ENCODE measurements at regions not wholly inside any gene's neighbourhood (a gene's known extent, or its start where the extent isn't known, plus 50 kb on each side); places are given as distances from the start of the nearest gene placed in this dataset.
"Not testable (repeated sequence)": the region's sequence is repeated elsewhere in the genome, so short reads cannot be mapped to it uniquely, and the experiment has no call there.

DNA sequence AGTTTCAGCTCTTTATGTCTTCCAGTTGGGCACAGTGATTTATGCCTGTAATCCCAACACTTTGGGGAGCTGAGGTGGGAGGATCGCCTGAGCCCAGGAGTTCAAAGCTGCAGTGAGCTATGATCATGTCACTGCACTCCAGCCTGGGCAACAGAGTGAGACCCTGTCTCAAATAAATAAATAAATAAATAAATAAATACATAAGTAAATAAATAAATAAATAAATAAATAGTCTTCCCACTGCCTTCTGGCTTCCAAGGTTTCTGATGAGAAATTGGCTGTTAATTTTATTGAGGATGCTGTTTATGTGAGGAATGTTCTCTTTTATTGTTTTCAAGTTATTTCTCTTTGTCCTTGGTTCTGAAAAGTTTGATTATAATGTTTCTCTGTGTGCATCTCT, 1507.6 kb upstream of the GOT2 start:
- Histone ChIP-seq H3K27me3 (ENCODE audit: control insufficient read depth, insufficient read depth, low read length) (no peaks in the 10 kb centered on the region), H3K4me3 (ENCODE audit: low read length) (no peak overlapping the region), H3K27ac (ENCODE audit: low read length) (no peak overlapping the region), H3K36me3 (ENCODE audit: control insufficient read depth, insufficient read depth, low read length) (no peaks in the 10 kb centered on the region), H3K9me3 (ENCODE audit: control insufficient read depth, insufficient read depth, low read length) (no peaks in the 10 kb centered on the region), H3K4me1 (ENCODE audit: control insufficient read depth, insufficient read depth, low read length) (no peaks in the 10 kb centered on the region)
- WGBS (ENCODE audit: insufficient coverage, insufficient read length): no CpG with 5 or more reads among the region's 1 CpG
- no peak for DNase-seq (ENCODE audit: low read depth, low spot score)

DNA sequence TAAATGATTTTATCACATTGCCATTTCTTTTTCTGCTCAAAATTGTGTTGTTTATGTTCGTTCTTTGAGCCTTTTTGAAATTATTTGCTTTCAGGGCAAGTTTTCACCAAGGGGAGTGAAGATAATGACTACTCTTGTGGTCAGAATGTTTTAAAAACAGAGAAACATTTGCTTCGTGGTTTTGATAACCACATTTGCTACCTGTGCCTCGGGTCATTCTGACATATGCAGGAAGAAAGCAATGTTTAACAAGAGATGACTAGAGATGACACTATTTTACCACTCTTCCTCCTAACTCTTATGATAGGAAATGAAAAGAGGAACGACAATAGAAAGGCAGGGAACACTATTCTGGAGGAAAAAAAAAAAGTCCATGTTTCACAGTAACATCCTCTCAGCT, 1496.5 kb upstream of the GOT2 start:
- Histone ChIP-seq H3K36me3 (ENCODE audit: control insufficient read depth, insufficient read depth, low read length) (no peaks in the 10 kb centered on the region), H3K27ac (ENCODE audit: low read length) (no peak overlapping the region), H3K27me3 (ENCODE audit: control insufficient read depth, insufficient read depth, low read length) (no peaks in the 10 kb centered on the region), H3K4me1 (ENCODE audit: control insufficient read depth, insufficient read depth, low read length) (no peaks in the 10 kb centered on the region), H3K4me3 (ENCODE audit: low read length) (no peak overlapping the region), H3K9me3 (ENCODE audit: control insufficient read depth, insufficient read depth, low read length) (no peaks in the 10 kb centered on the region)
- DNase-seq (ENCODE audit: low read depth, low spot score): no peak
- WGBS (ENCODE audit: insufficient coverage, insufficient read length): no CpG with 5 or more reads among the region's 4 CpGs

DNA sequence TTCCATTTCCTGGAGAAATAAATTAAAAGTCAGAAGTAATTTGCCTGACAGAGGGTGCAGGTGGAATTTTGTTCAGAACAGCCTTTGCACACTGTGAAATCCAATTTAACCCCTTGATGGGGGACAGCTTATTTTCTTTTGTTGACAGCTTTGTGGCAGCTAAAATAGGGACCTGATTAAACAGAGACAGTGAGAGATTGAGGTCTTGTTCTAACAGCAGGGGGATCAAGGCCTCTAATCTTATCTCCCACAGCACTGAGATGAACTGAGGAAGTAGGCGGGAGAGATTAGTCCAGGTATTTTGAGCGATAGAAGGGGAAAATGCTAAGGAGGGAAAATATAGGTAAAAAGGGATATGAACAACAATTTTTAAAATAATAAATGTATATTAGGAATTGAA, 1491.4 kb upstream of the GOT2 start:
- H3K27me3 ChIP-seq (ENCODE audit: control insufficient read depth, insufficient read depth, low read length): no peaks in the 10 kb centered on the region
- H3K27ac ChIP-seq (ENCODE audit: low read length): no peak overlapping the region
- no peaks in the 10 kb centered on the region for H3K4me1 ChIP-seq (ENCODE audit: control insufficient read depth, insufficient read depth, low read length)
- no CpG with 5 or more reads among the region's 2 CpGs for WGBS (ENCODE audit: insufficient coverage, insufficient read length)
- no peaks in the 10 kb centered on the region for H3K9me3 ChIP-seq (ENCODE audit: control insufficient read depth, insufficient read depth, low read length)
- H3K4me3 ChIP-seq (ENCODE audit: low read length): no peak overlapping the region
- H3K36me3 ChIP-seq (ENCODE audit: control insufficient read depth, insufficient read depth, low read length): no peaks in the 10 kb centered on the region
- no peak for DNase-seq (ENCODE audit: low read depth, low spot score)

DNA sequence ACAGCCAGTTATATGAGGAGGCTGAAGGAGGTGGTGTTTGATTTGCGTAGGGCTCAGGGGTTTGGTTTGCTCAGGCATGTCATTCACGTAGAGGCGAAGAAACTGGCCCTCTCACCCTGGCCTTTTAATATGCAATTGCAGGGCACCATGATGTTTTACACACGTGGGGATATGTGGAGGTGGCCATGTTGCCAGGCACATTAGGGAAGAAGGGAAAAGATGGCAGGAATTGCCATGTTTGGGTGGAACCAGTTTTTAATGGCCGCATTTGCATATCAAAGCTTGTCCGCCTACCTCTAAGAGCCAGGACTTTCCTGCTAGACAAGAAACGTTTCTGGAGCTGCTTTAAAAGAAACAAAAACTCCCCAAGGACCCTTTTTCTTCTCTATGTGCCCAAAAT, 1483.7 kb upstream of the GOT2 start:
- Histone ChIP-seq H3K36me3 (ENCODE audit: control insufficient read depth, insufficient read depth, low read length) (no peaks in the 10 kb centered on the region), H3K27ac (ENCODE audit: low read length) (no peak overlapping the region), H3K9me3 (ENCODE audit: control insufficient read depth, insufficient read depth, low read length) (no peaks in the 10 kb centered on the region), H3K4me3 (ENCODE audit: low read length) (no peak overlapping the region), H3K4me1 (ENCODE audit: control insufficient read depth, insufficient read depth, low read length) (peaks cover 1% of the 10 kb centered on the region; the same call in 1 of the 2 replicates), H3K27me3 (ENCODE audit: control insufficient read depth, insufficient read depth, low read length) (no peaks in the 10 kb centered on the region)
- DNase-seq (ENCODE audit: low read depth, low spot score): no peak
- whole genome bisulfite sequencing (ENCODE audit: insufficient coverage, insufficient read length): no CpG with 5 or more reads among the region's 7 CpGs

DNA sequence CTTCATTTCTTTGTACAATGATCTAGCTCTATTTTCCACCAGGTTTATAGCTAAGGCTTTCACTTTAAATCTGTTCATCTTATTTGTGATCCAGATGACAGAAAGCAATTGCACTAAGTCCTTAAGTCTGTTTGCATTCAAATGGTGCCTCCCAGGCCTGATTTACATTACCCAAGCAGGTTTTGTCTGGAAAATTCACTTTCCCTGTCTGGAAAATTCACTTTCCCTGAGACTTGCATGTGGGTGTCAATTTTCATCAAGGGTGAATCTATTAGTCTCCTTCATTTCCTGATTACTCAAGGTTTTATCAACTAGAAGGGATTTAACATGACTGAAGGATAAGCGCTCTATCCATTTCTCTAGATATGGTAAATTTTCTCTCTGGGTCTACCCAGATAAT, 1480.2 kb upstream of the GOT2 start:
- no peaks in the 10 kb centered on the region for H3K36me3 ChIP-seq (ENCODE audit: control insufficient read depth, insufficient read depth, low read length)
- peaks cover 1% of the 10 kb centered on the region; the same call in 1 of the 2 replicates for H3K4me1 ChIP-seq (ENCODE audit: control insufficient read depth, insufficient read depth, low read length)
- no CpG with 5 or more reads among the region's 1 CpG for WGBS (ENCODE audit: insufficient coverage, insufficient read length)
- no peak overlapping the region for H3K4me3 ChIP-seq (ENCODE audit: low read length)
- H3K27me3 ChIP-seq (ENCODE audit: control insufficient read depth, insufficient read depth, low read length): no peaks in the 10 kb centered on the region
- no peak for DNase-seq (ENCODE audit: low read depth, low spot score)
- H3K27ac ChIP-seq (ENCODE audit: low read length): no peak overlapping the region
- no peaks in the 10 kb centered on the region for H3K9me3 ChIP-seq (ENCODE audit: control insufficient read depth, insufficient read depth, low read length)

DNA sequence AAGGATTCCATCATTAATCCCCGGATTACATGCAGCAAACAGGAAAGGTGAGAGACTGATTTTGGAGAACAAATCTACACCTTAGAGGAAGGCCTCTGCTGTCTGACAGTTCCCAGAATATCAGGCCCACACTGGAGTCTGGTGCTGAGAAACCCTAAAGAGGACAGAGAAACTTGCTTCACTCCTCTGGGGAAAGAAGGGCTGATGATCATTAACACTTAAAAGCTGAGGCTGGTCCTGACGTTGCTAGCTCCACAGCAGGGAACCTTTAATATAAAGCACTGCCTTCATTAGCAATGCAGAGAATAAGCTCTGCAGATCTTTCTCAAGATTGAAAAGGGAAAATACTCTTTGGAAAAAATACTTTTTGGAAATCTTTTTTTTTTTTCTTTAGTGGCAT, 1472.4 kb upstream of the GOT2 start:
- no peak for DNase-seq (ENCODE audit: low read depth, low spot score)
- Histone ChIP-seq H3K27ac (ENCODE audit: low read length) (no peak overlapping the region), H3K27me3 (ENCODE audit: control insufficient read depth, insufficient read depth, low read length) (no peaks in the 10 kb centered on the region), H3K4me3 (ENCODE audit: low read length) (no peak overlapping the region), H3K9me3 (ENCODE audit: control insufficient read depth, insufficient read depth, low read length) (no peaks in the 10 kb centered on the region), H3K36me3 (ENCODE audit: control insufficient read depth, insufficient read depth, low read length) (no peaks in the 10 kb centered on the region), H3K4me1 (ENCODE audit: control insufficient read depth, insufficient read depth, low read length) (no peaks in the 10 kb centered on the region)
- WGBS (ENCODE audit: insufficient coverage, insufficient read length): no CpG with 5 or more reads among the region's 2 CpGs

DNA sequence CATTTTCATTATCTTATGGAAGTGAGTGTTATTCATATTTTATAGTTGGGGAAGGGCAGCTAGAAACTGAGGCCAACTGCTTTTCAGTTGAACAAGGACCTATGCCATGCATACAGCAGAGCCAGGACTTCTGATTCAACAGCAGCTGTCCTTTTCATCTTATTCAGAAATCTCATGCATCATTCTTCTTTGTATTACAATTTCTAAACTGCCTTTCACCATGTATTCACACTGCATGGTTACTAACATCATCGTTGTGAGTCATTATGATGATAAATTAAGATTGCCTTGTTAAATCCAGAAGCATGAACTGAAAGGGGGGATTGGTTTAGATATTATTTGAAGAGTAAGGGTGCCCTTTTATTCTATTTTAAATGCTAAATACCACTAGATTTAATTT, 1470.1 kb upstream of the GOT2 start:
- Histone ChIP-seq H3K9me3 (ENCODE audit: control insufficient read depth, insufficient read depth, low read length) (no peaks in the 10 kb centered on the region), H3K4me3 (ENCODE audit: low read length) (no peak overlapping the region), H3K4me1 (ENCODE audit: control insufficient read depth, insufficient read depth, low read length) (peaks cover 2% of the 10 kb centered on the region; the same call in 1 of the 2 replicates), H3K27me3 (ENCODE audit: control insufficient read depth, insufficient read depth, low read length) (no peaks in the 10 kb centered on the region), H3K36me3 (ENCODE audit: control insufficient read depth, insufficient read depth, low read length) (no peaks in the 10 kb centered on the region), H3K27ac (ENCODE audit: low read length) (no peak overlapping the region)
- no peak for DNase-seq (ENCODE audit: low read depth, low spot score)
- WGBS (ENCODE audit: insufficient coverage, insufficient read length): no CpG with 5 or more reads among the region's 1 CpG

DNA sequence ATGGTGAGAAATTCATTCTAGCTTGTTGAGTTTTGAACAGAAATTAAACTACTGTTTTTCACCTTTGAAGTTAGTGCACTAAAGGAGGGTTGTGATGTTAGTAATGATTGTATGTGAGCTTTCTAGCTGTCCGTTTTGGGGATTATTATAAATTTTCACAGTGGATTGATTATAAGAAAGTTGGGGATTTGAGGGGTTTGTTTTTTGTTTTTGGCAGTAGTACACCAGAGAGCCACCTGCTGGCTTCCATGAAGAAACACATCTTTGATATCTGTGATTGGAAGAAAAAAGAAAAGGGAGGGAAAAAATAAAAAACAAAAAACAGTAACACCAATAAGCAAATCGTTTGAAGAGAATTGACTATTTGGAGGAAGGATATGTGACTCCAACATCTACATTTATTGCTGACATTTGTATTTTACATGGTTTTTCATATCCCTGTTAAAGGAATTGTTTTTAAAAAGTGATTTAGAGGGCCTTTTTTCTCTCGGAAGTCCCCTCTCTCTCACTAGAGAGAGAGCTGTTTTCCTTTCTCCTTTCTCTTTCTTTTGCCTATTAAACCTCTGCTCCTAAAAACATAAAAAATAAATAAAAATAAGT, 1469.5 kb upstream of the GOT2 start:
- Histone ChIP-seq H3K9me3 (ENCODE audit: control insufficient read depth, insufficient read depth, low read length) (no peaks in the 10 kb centered on the region), H3K27me3 (ENCODE audit: control insufficient read depth, insufficient read depth, low read length) (no peaks in the 10 kb centered on the region), H3K36me3 (ENCODE audit: control insufficient read depth, insufficient read depth, low read length) (no peaks in the 10 kb centered on the region), H3K4me3 (ENCODE audit: low read length) (no peak overlapping the region), H3K4me1 (ENCODE audit: control insufficient read depth, insufficient read depth, low read length) (peaks cover 5% of the 10 kb centered on the region; the same call in 1 of the 2 replicates), H3K27ac (ENCODE audit: low read length) (no peak overlapping the region)
- WGBS (ENCODE audit: insufficient coverage, insufficient read length): 100% methylated on average over 1 of the region's 3 CpGs
- no peak for DNase-seq (ENCODE audit: low read depth, low spot score)

DNA sequence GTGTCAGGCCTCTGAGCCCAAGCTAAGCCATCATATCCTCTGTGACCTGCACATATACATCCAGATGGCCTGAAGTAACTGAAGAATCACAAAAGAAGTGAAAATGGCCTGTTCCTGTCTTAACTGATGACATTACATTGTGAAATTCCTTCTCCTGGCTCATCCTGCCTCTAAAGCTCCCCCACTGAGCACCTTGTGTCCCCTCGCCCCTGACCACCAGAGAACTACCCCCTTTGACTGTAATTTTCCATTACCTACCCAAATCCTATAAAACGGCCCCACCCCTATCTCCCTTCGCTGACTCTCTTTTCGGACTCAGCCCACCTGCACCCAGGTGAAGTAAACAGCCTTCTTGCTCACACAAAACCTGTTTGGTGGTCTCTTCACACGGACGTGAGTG, 1466.6 kb upstream of the GOT2 start:
- H3K4me3 ChIP-seq (ENCODE audit: low read length); H3K27ac ChIP-seq (ENCODE audit: low read length); H3K9me3 ChIP-seq (ENCODE audit: control insufficient read depth, insufficient read depth, low read length); H3K27me3 ChIP-seq (ENCODE audit: control insufficient read depth, insufficient read depth, low read length); DNase-seq (ENCODE audit: low read depth, low spot score); H3K4me1 ChIP-seq (ENCODE audit: control insufficient read depth, insufficient read depth, low read length); H3K36me3 ChIP-seq (ENCODE audit: control insufficient read depth, insufficient read depth, low read length): not testable (repeated sequence)
- WGBS (ENCODE audit: insufficient coverage, insufficient read length): no CpG with 5 or more reads among the region's 6 CpGs

DNA sequence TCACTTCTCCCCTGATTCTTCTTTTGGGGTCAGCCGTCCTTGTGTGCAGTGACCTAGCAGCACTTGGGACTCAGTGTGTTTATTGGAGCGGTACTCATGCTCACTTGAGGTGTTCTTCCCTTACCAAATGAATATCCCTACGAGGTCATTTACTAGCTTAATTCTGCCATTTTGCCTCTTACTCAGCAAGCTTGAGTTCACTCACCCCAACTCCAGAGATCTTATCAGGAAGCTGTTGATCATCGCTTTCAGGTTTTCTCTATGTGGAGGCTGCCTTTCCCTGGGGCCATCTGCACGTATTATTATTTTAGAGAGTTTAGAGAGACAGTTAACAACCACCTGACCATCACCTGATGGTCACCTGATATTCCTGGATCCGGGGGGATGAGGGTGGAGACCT, 1466.0 kb upstream of the GOT2 start:
- H3K4me1 ChIP-seq (ENCODE audit: control insufficient read depth, insufficient read depth, low read length): peaks cover 5% of the 10 kb centered on the region; the same call in 1 of the 2 replicates
- H3K4me3 ChIP-seq (ENCODE audit: low read length): no peak overlapping the region
- H3K9me3 ChIP-seq (ENCODE audit: control insufficient read depth, insufficient read depth, low read length): no peaks in the 10 kb centered on the region
- no peaks in the 10 kb centered on the region for H3K36me3 ChIP-seq (ENCODE audit: control insufficient read depth, insufficient read depth, low read length)
- WGBS (ENCODE audit: insufficient coverage, insufficient read length): no CpG with 5 or more reads among the region's 6 CpGs
- DNase-seq (ENCODE audit: low read depth, low spot score): no peak
- no peak overlapping the region for H3K27ac ChIP-seq (ENCODE audit: low read length)
- no peaks in the 10 kb centered on the region for H3K27me3 ChIP-seq (ENCODE audit: control insufficient read depth, insufficient read depth, low read length)

DNA sequence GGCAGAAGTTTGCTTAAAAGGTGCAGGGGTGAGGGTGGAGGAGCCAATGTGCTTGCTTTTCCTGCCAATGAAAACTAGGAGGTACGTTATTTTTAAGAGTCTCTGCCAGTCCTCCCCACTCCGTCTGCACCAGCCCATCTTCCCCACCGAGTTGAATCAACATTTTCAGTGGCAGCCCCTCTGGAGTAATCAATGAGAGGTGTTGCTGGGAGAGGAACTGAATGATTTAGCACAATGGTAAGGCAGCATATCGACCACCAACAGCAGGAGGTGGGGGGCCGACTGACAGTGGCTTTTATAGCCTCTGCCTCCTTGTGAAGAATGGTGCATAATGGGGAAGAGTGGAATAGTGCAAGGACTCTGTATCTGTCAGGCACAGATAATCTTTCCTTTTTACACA, 1465.0 kb upstream of the GOT2 start:
- Histone ChIP-seq H3K36me3 (ENCODE audit: control insufficient read depth, insufficient read depth, low read length) (no peaks in the 10 kb centered on the region), H3K4me1 (ENCODE audit: control insufficient read depth, insufficient read depth, low read length) (peaks cover 5% of the 10 kb centered on the region; the same call in 1 of the 2 replicates), H3K9me3 (ENCODE audit: control insufficient read depth, insufficient read depth, low read length) (no peaks in the 10 kb centered on the region), H3K4me3 (ENCODE audit: low read length) (no peak overlapping the region), H3K27me3 (ENCODE audit: control insufficient read depth, insufficient read depth, low read length) (no peaks in the 10 kb centered on the region), H3K27ac (ENCODE audit: low read length) (no peak overlapping the region)
- WGBS (ENCODE audit: insufficient coverage, insufficient read length): no CpG with 5 or more reads among the region's 5 CpGs
- DNase-seq (ENCODE audit: low read depth, low spot score): no peak
